Progenitor cell of endocrine pancreas (in vitro differentiated cells): ENCODE measurements at regions not wholly inside any gene's neighbourhood (a gene's known extent, or its start where the extent isn't known, plus 50 kb on each side); places are given as distances from the start of the nearest gene placed in this dataset.

Source experiments
- DNase-seq: peaks from one replicate; pipeline ENCODE4 v3.0.0; 2021; ENCODE audit warnings: low spot score; ENCODE audit not compliant: unreplicated experiment
- H3K27ac Mint-ChIP-seq: 2 replicates; pipeline ENCODE4 v1.8.0; 2021; ENCODE audit warnings: mild to moderate bottlenecking, moderate library complexity, mixed read lengths
- H3K27me3 Mint-ChIP-seq: 2 replicates; pipeline ENCODE4 v1.8.0; 2021; ENCODE audit warnings: mixed read lengths
- H3K36me3 Mint-ChIP-seq: 2 replicates; pipeline ENCODE4 v1.8.0; 2022; ENCODE audit warnings: mixed read lengths; ENCODE audit not compliant: insufficient read depth
- H3K4me1 Mint-ChIP-seq: 2 replicates; pipeline ENCODE4 v1.8.0; 2021; ENCODE audit warnings: low read depth, mixed read lengths
- H3K4me3 Mint-ChIP-seq: 2 replicates; pipeline ENCODE4 v1.8.0; 2021; ENCODE audit warnings: low read depth, mild to moderate bottlenecking, moderate library complexity, mixed read lengths
- H3K9me3 Mint-ChIP-seq: 2 replicates; pipeline ENCODE4 v1.8.0; 2021; ENCODE audit warnings: low read depth, mixed read lengths
- TF ChIP-seq, protein P1 (sequence below): fragments of 200-600 bp; sonication (generic); IDR thresholded peaks from one replicate; pipeline ENCODE4 v1.5.0; 2021; ENCODE audit warnings: antibody characterized with exemption, mild to moderate bottlenecking; ENCODE audit not compliant: unreplicated experiment

DNA sequence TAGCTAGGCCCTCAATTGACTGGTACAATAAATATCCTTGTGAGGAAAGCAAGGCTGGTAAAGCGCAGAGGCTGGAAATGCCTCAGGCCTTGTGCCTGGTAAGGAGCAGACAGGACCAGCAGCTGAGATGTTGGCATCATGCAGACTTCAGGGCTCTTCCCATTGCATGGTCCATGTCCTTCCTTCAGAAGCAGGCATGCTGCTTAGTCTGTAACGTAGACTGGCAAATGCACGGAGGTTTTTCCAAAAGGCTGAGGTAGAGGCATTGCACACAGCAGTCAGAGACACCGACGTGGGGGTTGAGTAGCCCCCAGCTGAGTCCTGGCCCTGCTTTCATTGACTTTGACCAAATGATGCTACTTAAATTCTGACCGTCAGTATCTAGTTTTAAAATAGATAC lies 87.1 kb downstream of the ADRB2 start:
- Mint-ChIP-seq H3K4me1 (peaks cover 1% of the 10 kb centered on the region), H3K36me3 (no peaks in the 10 kb centered on the region), H3K27ac (no peak overlapping the region), H3K27me3 (peaks cover 16% of the 10 kb centered on the region), H3K9me3 (no peaks in the 10 kb centered on the region), H3K4me3 (no peak overlapping the region)
- no peak for DNase-seq
- TF ChIP-seq, protein P1, sequence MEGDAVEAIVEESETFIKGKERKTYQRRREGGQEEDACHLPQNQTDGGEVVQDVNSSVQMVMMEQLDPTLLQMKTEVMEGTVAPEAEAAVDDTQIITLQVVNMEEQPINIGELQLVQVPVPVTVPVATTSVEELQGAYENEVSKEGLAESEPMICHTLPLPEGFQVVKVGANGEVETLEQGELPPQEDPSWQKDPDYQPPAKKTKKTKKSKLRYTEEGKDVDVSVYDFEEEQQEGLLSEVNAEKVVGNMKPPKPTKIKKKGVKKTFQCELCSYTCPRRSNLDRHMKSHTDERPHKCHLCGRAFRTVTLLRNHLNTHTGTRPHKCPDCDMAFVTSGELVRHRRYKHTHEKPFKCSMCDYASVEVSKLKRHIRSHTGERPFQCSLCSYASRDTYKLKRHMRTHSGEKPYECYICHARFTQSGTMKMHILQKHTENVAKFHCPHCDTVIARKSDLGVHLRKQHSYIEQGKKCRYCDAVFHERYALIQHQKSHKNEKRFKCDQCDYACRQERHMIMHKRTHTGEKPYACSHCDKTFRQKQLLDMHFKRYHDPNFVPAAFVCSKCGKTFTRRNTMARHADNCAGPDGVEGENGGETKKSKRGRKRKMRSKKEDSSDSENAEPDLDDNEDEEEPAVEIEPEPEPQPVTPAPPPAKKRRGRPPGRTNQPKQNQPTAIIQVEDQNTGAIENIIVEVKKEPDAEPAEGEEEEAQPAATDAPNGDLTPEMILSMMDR: no peak

DNA sequence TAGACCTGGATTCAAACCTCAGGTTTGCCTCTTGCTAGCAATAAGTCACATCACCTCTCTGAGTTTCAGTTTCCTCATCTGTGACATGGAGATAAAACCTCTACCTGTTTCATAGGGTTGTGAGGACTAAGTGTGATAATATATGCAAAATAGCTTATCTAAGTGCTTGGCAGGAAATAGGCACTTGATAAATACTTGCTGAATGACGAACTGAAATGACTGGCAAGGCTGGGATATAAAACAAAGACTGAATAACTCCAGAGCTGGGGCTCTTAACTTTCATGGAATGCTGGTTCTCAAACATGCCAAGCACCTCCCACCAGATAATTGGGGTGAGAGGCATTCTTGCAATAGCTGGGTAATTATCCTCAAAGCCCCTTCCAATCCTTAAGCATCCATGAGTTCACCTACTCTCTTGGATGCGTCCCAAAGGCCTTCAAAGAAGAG lies 87.6 kb downstream of the ADRB2 start:
- Mint-ChIP-seq H3K36me3 (no peaks in the 10 kb centered on the region), H3K27ac (no peak overlapping the region), H3K4me1 (peaks cover 1% of the 10 kb centered on the region), H3K27me3 (peaks cover 16% of the 10 kb centered on the region), H3K4me3 (no peak overlapping the region), H3K9me3 (no peaks in the 10 kb centered on the region)
- TF ChIP-seq, protein P1: no peak
- no peak for DNase-seq

DNA sequence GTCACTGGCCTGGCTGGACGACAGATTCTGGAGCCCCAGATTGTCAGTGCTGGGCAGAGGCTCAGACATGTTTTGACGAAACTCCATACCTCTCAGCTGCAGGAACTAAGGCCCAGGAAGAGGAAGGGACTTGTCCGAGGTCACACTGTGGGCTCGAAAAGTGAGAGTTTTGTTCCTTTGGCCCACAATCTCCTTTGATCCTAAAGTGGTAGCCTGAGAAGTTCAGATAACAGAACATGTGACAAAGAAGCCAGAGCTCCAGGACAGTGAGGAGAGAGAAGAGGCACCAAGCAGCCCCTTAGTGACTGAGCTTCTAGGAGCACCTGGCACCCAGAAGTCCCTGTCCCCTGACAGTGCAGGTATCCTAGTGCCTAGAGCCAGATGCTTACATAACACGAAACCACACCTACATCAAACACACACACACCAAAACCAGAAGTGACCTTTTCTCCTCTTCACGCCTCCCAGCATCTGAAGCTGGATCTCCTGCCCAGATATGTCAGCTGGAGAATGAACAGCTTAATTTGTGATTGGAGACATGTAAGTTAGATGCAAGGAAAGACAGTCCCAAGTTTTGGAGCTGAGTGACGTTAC lies 88.9 kb downstream of the ADRB2 start:
- peaks cover 13% of the 10 kb centered on the region for H3K27me3 Mint-ChIP-seq
- no peak overlapping the region for H3K4me3 Mint-ChIP-seq
- no peak overlapping the region for H3K27ac Mint-ChIP-seq
- TF ChIP-seq, protein P1: no peak
- H3K36me3 Mint-ChIP-seq: no peaks in the 10 kb centered on the region
- no peaks in the 10 kb centered on the region for H3K9me3 Mint-ChIP-seq
- H3K4me1 Mint-ChIP-seq: peaks cover 1% of the 10 kb centered on the region
- no peak for DNase-seq

DNA sequence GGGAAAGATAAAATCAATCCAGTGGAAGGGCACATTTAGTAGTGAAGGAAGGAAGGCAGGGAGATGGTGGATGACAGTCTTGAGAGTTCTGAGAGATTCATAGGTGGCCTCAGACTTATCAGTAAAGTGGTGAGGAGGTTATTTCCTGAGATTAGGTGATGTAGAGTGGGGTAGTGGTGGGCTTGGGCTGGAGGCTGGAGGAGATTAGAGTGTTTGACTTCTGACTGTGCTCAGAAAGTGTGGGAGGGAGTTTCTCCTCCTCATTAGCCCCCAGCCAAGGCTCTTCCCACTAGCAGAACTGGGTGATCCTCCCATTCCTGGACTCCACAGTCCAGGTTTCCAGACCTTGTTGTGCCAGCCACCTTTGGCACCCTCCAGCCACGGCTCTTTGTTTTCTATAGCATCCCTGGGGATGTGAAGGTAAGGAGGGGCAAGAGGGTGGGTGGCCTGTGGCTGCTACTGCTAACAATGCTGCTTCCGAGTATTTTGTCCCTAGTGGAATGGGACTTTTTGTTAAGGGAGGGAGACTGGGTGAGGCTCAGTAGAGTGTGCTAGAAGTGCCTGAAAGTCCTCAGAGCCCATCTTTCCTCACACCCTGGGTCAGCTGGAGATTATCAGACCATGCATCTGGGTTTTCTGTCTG lies 94.4 kb downstream of the ADRB2 start:
- Mint-ChIP-seq H3K27ac (no peak overlapping the region), H3K36me3 (no peaks in the 10 kb centered on the region), H3K4me3 (no peak overlapping the region), H3K27me3 (peaks cover 10% of the 10 kb centered on the region), H3K9me3 (no peaks in the 10 kb centered on the region), H3K4me1 (no peaks in the 10 kb centered on the region)
- TF ChIP-seq, protein P1: no peak
- no peak for DNase-seq

GRCh38 chr5:148921350-148921749 lies 94.9 kb downstream of the ADRB2 start:
- TF ChIP-seq, protein P1: no peak
- no peaks in the 10 kb centered on the region for H3K9me3 Mint-ChIP-seq
- H3K4me1 Mint-ChIP-seq: no peaks in the 10 kb centered on the region
- no peak overlapping the region for H3K4me3 Mint-ChIP-seq
- H3K36me3 Mint-ChIP-seq: no peaks in the 10 kb centered on the region
- H3K27ac Mint-ChIP-seq: no peak overlapping the region
- peaks cover 10% of the 10 kb centered on the region for H3K27me3 Mint-ChIP-seq
- no peak for DNase-seq
